ENCODE measurements at regions not wholly inside any gene's neighbourhood (a gene's known extent, or its start where the extent isn't known, plus 50 kb on each side); places are given as distances from the start of the nearest gene placed in this dataset.

- TF ChIP-seq, protein P1, sequence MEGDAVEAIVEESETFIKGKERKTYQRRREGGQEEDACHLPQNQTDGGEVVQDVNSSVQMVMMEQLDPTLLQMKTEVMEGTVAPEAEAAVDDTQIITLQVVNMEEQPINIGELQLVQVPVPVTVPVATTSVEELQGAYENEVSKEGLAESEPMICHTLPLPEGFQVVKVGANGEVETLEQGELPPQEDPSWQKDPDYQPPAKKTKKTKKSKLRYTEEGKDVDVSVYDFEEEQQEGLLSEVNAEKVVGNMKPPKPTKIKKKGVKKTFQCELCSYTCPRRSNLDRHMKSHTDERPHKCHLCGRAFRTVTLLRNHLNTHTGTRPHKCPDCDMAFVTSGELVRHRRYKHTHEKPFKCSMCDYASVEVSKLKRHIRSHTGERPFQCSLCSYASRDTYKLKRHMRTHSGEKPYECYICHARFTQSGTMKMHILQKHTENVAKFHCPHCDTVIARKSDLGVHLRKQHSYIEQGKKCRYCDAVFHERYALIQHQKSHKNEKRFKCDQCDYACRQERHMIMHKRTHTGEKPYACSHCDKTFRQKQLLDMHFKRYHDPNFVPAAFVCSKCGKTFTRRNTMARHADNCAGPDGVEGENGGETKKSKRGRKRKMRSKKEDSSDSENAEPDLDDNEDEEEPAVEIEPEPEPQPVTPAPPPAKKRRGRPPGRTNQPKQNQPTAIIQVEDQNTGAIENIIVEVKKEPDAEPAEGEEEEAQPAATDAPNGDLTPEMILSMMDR (IDR thresholded peaks at IDR 0.05): no peak
- no peak for TF ChIP-seq POLR2AphosphoS5 (IDR thresholded peaks at IDR 0.05)
- no peak for TF ChIP-seq POLR2A (IDR thresholded peaks at IDR 0.05)
Measured at GRCh38 chr11:115642660-115643059, 138.4 kb upstream of the CADM1 start.

Data from suprapubic skin (tissue), 4 donors.